Loucy (cell line): ENCODE measurements at regions not wholly inside any gene's neighbourhood (a gene's known extent, or its start where the extent isn't known, plus 50 kb on each side); places are given as distances from the start of the nearest gene placed in this dataset.

ENCODE experiments used
- EZH2phosphoT487 ChIP-seq: fragments of 200-600 bp; IDR thresholded peaks from 2 replicates; pipeline ENCODE4 v1.6.1; 2018; ENCODE audit warnings: antibody characterized with exemption, mild to moderate bottlenecking, moderate library complexity, borderline replicate concordance
- TF ChIP-seq, protein P1 (sequence below): fragments of 200-600 bp; sonication (generic); conservative IDR thresholded peaks from 2 replicates; pipeline ENCODE4 v1.5.1; 2014; ENCODE audit warnings: mild to moderate bottlenecking, antibody characterized with exemption, low read length

DNA sequence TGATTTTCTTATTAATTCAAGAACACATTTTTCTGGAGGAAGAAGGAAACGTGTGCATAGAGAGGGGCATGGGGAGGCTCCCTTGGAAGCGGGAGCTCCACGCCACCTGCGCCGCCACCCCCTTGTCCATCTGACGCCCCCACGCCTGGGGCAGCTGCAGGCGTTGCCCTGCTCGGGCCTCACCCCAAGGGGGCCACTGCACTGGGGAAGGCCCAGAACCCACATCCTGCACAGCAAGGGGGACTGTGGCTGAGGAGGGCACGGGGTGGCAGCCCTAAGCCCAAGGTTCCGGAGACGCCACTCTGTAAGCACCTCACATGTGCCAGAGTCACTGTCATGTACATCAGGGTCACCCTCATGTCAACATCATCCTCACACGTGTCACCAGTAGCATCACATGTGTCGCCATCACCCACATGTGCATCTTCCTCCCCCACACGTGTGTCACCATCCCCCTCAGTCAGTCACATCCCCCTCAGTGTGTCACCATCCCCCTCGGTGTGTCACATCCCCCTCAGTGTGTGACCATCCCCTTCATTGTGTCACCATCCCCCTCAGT, 486.7 kb upstream of the SALL3 start:
- TF ChIP-seq, protein P1, sequence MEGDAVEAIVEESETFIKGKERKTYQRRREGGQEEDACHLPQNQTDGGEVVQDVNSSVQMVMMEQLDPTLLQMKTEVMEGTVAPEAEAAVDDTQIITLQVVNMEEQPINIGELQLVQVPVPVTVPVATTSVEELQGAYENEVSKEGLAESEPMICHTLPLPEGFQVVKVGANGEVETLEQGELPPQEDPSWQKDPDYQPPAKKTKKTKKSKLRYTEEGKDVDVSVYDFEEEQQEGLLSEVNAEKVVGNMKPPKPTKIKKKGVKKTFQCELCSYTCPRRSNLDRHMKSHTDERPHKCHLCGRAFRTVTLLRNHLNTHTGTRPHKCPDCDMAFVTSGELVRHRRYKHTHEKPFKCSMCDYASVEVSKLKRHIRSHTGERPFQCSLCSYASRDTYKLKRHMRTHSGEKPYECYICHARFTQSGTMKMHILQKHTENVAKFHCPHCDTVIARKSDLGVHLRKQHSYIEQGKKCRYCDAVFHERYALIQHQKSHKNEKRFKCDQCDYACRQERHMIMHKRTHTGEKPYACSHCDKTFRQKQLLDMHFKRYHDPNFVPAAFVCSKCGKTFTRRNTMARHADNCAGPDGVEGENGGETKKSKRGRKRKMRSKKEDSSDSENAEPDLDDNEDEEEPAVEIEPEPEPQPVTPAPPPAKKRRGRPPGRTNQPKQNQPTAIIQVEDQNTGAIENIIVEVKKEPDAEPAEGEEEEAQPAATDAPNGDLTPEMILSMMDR, result no peak
- TF ChIP-seq EZH2phosphoT487, result no peak
